ENCODE measurements at regions not wholly inside any gene's neighbourhood (a gene's known extent, or its start where the extent isn't known, plus 50 kb on each side); places are given as distances from the start of the nearest gene placed in this dataset.

DNA sequence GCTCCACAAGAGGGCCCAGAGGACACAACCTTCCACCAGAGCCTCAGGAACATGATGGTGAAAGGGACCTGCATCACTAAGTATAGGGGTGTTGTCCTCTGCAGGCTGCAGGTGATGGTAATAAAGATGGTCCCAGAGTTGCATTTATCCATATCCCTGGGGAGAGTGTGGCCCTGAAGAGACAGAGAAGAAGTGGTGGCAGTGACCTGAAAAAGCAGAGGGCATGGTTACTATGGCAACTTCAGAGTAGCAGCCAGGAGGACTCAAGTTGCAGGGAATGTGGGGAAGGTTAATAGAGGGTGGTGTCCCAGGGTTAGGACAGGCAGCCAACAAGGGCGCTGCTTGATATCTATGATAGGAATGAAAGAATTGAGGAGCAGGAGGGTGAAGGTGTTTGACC lies 57.1 kb downstream of the HLA-A start:
- Histone ChIP-seq H3K27me3 (ENCODE audit: insufficient read depth, low read length) (peaks cover 28% of the 10 kb centered on the region), H3K9ac (ENCODE audit: low read depth, low read length) (no peak overlapping the region), H3K4me1 (ENCODE audit: insufficient read depth, low read length) (no peaks in the 10 kb centered on the region)

DNA sequence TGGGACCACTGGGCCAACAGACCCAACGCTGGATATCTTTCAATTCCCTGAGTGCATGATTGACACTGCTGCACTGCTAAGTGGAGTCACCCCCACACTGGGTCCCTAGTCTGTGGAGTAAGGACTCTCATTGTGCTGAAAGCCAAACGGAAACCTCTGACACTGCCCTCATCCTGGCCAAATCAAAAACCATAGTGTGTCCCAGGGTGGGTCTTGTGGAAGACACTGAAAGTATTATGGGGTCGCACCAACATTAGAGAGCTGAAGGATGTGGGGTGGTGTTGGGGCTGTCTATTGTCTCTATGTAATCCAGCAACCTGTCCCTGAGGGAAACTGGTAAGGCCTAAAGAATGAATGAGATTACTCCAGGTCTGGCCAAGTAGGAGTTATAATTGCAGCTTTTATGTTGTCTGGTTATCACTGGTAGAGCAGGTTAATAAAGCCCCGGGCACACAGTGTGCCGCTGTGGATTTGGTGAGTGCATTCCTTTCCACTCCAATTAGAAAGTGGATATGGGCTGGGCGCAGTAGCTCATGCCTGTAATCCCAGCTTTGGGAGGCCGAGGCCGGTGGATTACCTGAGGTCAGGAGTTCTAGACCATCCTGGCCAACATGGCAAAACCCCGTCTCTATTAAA lies 57.9 kb downstream of the HLA-A start:
- Histone ChIP-seq H3K27me3 (ENCODE audit: insufficient read depth, low read length) (peaks cover 37% of the 10 kb centered on the region), H3K9me3 (ENCODE audit: insufficient read depth, low read depth, low read length) (no peaks in the 10 kb centered on the region), H3K27ac (ENCODE audit: low read length) (no peak overlapping the region), H3K9ac (ENCODE audit: low read depth, low read length) (no peak overlapping the region), H3K36me3 (ENCODE audit: insufficient read depth, low read depth, low read length) (no peaks in the 10 kb centered on the region), H3K4me3 (ENCODE audit: low read length) (no peak overlapping the region), H3K4me1 (ENCODE audit: insufficient read depth, low read length) (no peaks in the 10 kb centered on the region)

More for the DNA sequence above, 57.1 kb downstream of the HLA-A start:
- no peak overlapping the region for H3K4me3 ChIP-seq (ENCODE audit: low read length)
- H3K9me3 ChIP-seq (ENCODE audit: insufficient read depth, low read depth, low read length), result no peaks in the 10 kb centered on the region
- no peak overlapping the region for H3K27ac ChIP-seq (ENCODE audit: low read length)
- no peaks in the 10 kb centered on the region for H3K36me3 ChIP-seq (ENCODE audit: insufficient read depth, low read depth, low read length)

DNA sequence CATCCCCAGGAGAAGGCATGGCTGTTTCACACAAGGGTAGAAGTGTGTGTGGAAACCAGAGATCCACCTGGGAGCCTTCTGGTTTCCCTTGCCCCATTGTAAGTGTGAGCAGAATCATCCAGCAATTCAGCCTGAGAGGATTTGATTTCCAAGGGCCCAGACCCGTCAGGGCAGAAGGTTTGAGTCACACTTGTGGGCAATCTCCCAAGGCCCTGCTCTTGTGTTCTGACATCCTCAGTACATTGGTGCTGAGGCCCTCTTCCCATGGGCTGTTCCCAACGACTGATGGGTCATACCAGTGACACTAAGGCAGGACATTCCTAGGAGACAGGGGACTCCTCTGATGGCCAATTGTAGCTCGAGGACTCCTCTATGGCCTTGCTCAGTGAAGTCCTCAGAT lies 58.2 kb upstream of the POLR1H start:
- Histone ChIP-seq H3K9ac (ENCODE audit: low read depth, low read length) (no peak overlapping the region), H3K4me3 (ENCODE audit: low read length) (no peak overlapping the region), H3K27ac (ENCODE audit: low read length) (no peak overlapping the region), H3K36me3 (ENCODE audit: insufficient read depth, low read depth, low read length) (no peaks in the 10 kb centered on the region), H3K4me1 (ENCODE audit: insufficient read depth, low read length) (no peaks in the 10 kb centered on the region), H3K27me3 (ENCODE audit: insufficient read depth, low read length) (peaks cover 63% of the 10 kb centered on the region), H3K9me3 (ENCODE audit: insufficient read depth, low read depth, low read length) (no peaks in the 10 kb centered on the region)

DNA sequence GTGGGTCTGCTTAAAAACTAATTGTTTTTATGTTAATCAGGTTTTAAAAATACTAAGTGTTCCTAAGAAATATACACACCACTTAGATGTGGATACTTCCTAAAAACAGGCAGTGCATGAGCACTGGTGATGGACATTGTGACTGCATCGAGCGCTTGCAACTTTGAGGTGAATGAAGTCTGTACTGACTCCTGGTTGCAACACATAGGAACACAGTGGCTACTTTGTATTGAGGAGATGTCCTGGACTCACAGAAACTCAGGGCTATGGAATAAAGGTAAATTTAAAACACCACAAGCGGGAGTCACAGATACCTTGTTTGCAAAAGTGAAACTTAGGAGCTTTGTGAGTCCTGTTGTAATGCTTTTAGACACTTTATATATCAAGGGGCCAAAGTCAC lies 55.6 kb upstream of the POLR1H start:
- Histone ChIP-seq H3K27me3 (ENCODE audit: insufficient read depth, low read length) (peaks cover 84% of the 10 kb centered on the region), H3K4me3 (ENCODE audit: low read length) (no peak overlapping the region), H3K4me1 (ENCODE audit: insufficient read depth, low read length) (no peaks in the 10 kb centered on the region), H3K36me3 (ENCODE audit: insufficient read depth, low read depth, low read length) (no peaks in the 10 kb centered on the region), H3K9me3 (ENCODE audit: insufficient read depth, low read depth, low read length) (no peaks in the 10 kb centered on the region), H3K27ac (ENCODE audit: low read length) (no peak overlapping the region), H3K9ac (ENCODE audit: low read depth, low read length) (no peak overlapping the region)

DNA sequence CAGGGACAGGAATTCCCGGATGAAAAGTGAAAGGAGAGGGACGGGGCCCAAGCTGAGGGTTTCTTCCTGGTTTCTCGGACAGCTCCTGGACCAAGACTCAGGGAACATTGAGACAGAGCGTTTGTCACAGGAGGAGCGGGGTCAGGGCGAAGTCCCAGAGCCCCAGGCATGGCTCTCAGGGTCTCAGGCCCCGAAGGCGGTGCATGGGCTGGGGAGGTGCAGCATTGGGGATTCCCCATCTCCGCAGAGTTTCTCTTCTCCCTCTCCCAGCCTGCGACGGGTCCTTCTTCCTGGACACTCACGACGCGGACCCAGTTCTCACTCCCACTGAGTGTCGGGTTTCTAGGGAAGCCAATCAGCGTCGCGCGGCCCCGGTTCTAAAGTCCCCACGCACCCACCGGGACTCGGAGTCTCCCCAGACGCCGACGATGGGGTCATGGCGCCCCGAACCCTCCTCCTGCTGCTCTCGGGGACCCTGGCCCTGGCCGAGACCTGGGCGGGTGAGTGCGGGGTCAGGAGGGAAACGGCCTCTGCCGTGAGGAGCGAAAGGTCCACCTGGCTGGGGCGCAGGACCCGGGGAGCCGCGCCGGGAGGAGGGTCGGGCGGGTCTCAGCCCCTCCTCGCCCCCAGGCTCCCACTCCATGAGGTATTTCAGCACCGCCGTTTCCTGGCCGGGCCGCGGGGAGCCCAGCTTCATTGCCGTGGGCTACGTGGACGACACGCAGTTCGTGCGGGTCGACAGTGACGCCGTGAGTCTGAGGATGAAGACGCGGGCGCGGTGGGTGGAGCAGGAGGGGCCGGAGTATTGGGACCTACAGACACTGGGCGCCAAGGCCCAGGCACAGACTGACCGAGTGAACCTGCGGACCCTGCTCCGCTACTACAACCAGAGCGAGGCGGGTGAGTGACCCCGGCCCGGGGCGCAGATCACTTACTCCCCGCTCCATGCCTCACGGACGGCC lies 54.6 kb upstream of the POLR1H start:
- Histone ChIP-seq H3K9ac (ENCODE audit: low read depth, low read length) (no peak overlapping the region), H3K4me1 (ENCODE audit: insufficient read depth, low read length) (no peaks in the 10 kb centered on the region), H3K27ac (ENCODE audit: low read length) (no peak overlapping the region), H3K36me3 (ENCODE audit: insufficient read depth, low read depth, low read length) (no peaks in the 10 kb centered on the region), H3K4me3 (ENCODE audit: low read length) (peak overlapping the region; percentile 66), H3K9me3 (ENCODE audit: insufficient read depth, low read depth, low read length) (no peaks in the 10 kb centered on the region), H3K27me3 (ENCODE audit: insufficient read depth, low read length) (peaks cover 91% of the 10 kb centered on the region)

DNA sequence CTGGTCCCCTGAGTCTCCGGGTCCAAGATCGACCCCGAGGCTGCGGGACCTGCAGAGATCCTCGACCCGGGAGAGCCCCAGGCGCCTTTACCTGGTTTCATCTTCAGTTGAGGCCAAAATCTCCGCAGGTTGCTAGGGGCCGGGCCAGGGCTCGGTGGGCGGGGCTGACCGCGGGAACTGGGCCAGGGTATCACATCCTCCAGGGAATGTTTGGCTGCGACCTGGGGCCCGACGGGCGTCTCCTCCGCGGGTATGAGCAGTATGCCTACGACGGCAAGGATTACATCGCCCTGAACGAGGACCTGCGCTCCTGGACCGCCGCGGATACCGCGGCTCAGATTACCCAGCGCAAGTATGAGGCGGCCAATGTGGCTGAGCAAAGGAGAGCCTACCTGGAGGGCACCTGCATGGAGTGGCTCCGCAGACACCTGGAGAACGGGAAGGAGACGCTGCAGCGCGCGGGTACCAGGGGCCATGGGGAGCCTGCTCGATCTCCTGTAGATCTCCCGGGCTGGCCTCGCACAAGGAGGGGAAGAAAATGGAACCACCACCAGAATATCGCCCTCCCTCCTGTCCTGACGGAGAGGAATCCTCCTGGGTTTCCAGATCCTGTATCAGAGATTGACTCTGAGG lies 53.8 kb upstream of the POLR1H start:
- Histone ChIP-seq H3K27ac (ENCODE audit: low read length) (no peak overlapping the region), H3K4me1 (ENCODE audit: insufficient read depth, low read length) (no peaks in the 10 kb centered on the region), H3K9ac (ENCODE audit: low read depth, low read length) (no peak overlapping the region), H3K4me3 (ENCODE audit: low read length) (peak overlapping the region; percentile 66), H3K36me3 (ENCODE audit: insufficient read depth, low read depth, low read length) (no peaks in the 10 kb centered on the region), H3K27me3 (ENCODE audit: insufficient read depth, low read length) (peaks cover 89% of the 10 kb centered on the region), H3K9me3 (ENCODE audit: insufficient read depth, low read depth, low read length) (no peaks in the 10 kb centered on the region)

DNA sequence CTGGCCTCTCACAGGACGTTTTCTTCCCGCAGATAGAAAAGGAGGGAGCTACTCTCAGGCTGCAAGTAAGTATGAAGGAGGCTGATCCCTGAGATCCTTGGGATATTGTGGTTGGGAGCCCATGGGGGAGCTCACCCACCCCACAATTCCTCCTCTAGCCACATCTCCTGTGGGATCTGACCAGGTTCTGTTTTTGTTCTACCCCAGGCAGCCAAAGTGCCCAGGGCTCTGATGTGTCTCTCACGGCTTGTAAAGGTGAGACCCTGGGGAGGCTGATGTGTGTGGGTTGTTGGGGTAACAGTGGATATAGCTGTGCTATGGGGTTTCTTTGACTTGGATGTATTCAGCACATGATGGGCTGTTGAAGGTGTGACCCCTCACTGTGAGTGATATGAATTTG lies 52.0 kb upstream of the POLR1H start:
- Histone ChIP-seq H3K27me3 (ENCODE audit: insufficient read depth, low read length) (peaks cover 72% of the 10 kb centered on the region), H3K9me3 (ENCODE audit: insufficient read depth, low read depth, low read length) (no peaks in the 10 kb centered on the region)

More for the DNA sequence above, 52.0 kb upstream of the POLR1H start:
- no peak overlapping the region for H3K4me3 ChIP-seq (ENCODE audit: low read length)
- no peaks in the 10 kb centered on the region for H3K4me1 ChIP-seq (ENCODE audit: insufficient read depth, low read length)
- no peak overlapping the region for H3K9ac ChIP-seq (ENCODE audit: low read depth, low read length)
- H3K36me3 ChIP-seq (ENCODE audit: insufficient read depth, low read depth, low read length), result no peaks in the 10 kb centered on the region
- no peak overlapping the region for H3K27ac ChIP-seq (ENCODE audit: low read length)
